Lung (tissue), 11 donors: ENCODE measurements at regions not wholly inside any gene's neighbourhood (a gene's known extent, or its start where the extent isn't known, plus 50 kb on each side); places are given as distances from the start of the nearest gene placed in this dataset.

Experiments
- ATAC-seq: fragments of 200-7000 bp; cut with Tn5 transposase; one replicate; pipeline ENCODE4 v1.9.1; 2020; ENCODE audit warnings: moderate number of reproducible peaks; ENCODE audit not compliant: insufficient read depth, low FRiP score
- DNase-seq, 3 donors: peaks; one replicate each; pipeline ENCODE4 v3.0.0-alpha.2; 2013 to 2017
- H3K27ac ChIP-seq, 2 donors: one replicate each; pipeline ENCODE4 v1.5.1; 2013; ENCODE audit warnings: mild to moderate bottlenecking in 2 of 2, moderate library complexity in 2 of 2, control low read depth in 1 of 2, inconsistent platforms in 1 of 2, low read depth in 1 of 2, low read length in 1 of 2
- H3K27me3 ChIP-seq, 3 donors: one replicate each; pipeline ENCODE4 v1.5.1; 2013; ENCODE audit warnings: low read length in 2 of 3; ENCODE audit not compliant: control insufficient read depth in 3 of 3, insufficient read depth in 3 of 3
- H3K36me3 ChIP-seq, 4 donors: one replicate each; pipeline ENCODE4 v1.5.1; 2013; ENCODE audit warnings: low read length in 4 of 4, mild to moderate bottlenecking in 1 of 4, moderate library complexity in 1 of 4; ENCODE audit not compliant: control insufficient read depth in 4 of 4, insufficient read depth in 4 of 4
- H3K4me1 ChIP-seq, 5 donors: one replicate each; pipeline ENCODE4 v1.5.1; 2013; ENCODE audit warnings: low read length in 5 of 5, mild to moderate bottlenecking in 2 of 5, moderate library complexity in 1 of 5; ENCODE audit not compliant: control insufficient read depth in 5 of 5, insufficient read depth in 5 of 5
- H3K4me3 ChIP-seq: one replicate; pipeline ENCODE4 v1.5.1; 2013; ENCODE audit warnings: mild to moderate bottlenecking, control low read depth, moderate library complexity
- H3K9ac ChIP-seq, 2 donors: one replicate each; pipeline ENCODE4 v1.5.1; 2013; ENCODE audit warnings: low read length in 2 of 2, control low read depth in 1 of 2; ENCODE audit not compliant: insufficient read depth in 1 of 2
- H3K9me3 ChIP-seq, 4 donors: one replicate each; pipeline ENCODE4 v1.5.1; 2013; ENCODE audit warnings: low read length in 3 of 4, mild to moderate bottlenecking in 1 of 4, moderate library complexity in 1 of 4; ENCODE audit not compliant: control insufficient read depth in 4 of 4, insufficient read depth in 3 of 4
- CTCF ChIP-seq: IDR thresholded peaks from 2 replicates; pipeline ENCODE4 v1.5.1; 2012; ENCODE audit warnings: mild to moderate bottlenecking; ENCODE audit errors: control extremely low read depth, extremely low read depth
- WGBS, 2 donors: extraction: QIAGEN DNeasy Blood & Tissue Kit; methylation state at CpG; one replicate each; pipeline ENCODE4 v1.1.7; 2013; 5-methylcytosine and 5-hydroxymethylcytosine counted together
- donor health status: control.
- donor health status: control.
- donor health status: Bipolar disorder and iron deficiency.
- donor health status: healthy.
- donor health status: DM: yes; HTN: yes; CAD: no.

GRCh38 chr2:41024816-41025215 lies 572.9 kb upstream of the SLC8A1 start:
- Histone ChIP-seq H3K9ac (no peak overlapping the region), H3K27ac (no peak overlapping the region), H3K4me1 (no peaks in the 10 kb centered on the region), H3K9me3 (no peaks in the 10 kb centered on the region), H3K27me3 (no peaks in the 10 kb centered on the region), H3K36me3 (no peaks in the 10 kb centered on the region), H3K4me3 (no peak overlapping the region)
- ATAC-seq (no peak), DNase-seq (no peak)
- WGBS, 2 donors = 71 to 85% methylated on average over 3 of the region's 3 CpGs
- no peak for TF ChIP-seq CTCF

GRCh38 chr2:41026613-41027012 lies 574.7 kb upstream of the SLC8A1 start:
- no peak overlapping the region for H3K9ac ChIP-seq
- no peak for DNase-seq
- no peak for TF ChIP-seq CTCF
- no peaks in the 10 kb centered on the region for H3K4me1 ChIP-seq
- ATAC-seq = no peak
- H3K9me3 ChIP-seq = no peaks in the 10 kb centered on the region
- no peak overlapping the region for H3K27ac ChIP-seq
- H3K27me3 ChIP-seq = no peaks in the 10 kb centered on the region
- WGBS, 2 donors = 91 to 92% methylated on average over 1 of the region's 1 CpG
- no peak overlapping the region for H3K4me3 ChIP-seq
- no peaks in the 10 kb centered on the region for H3K36me3 ChIP-seq

GRCh38 chr2:41027095-41027494 lies 575.2 kb upstream of the SLC8A1 start:
- Histone ChIP-seq H3K9ac (no peak overlapping the region), H3K36me3 (no peaks in the 10 kb centered on the region), H3K4me1 (no peaks in the 10 kb centered on the region), H3K27me3 (no peaks in the 10 kb centered on the region), H3K4me3 (no peak overlapping the region), H3K27ac (no peak overlapping the region), H3K9me3 (no peaks in the 10 kb centered on the region)
- 72 to 79% methylated on average over 3 of the region's 3 CpGs for WGBS, 2 donors
- no peak for TF ChIP-seq CTCF
- no peak for ATAC-seq
- no peak for DNase-seq

- H3K9ac ChIP-seq = no peak overlapping the region
- H3K36me3 ChIP-seq = no peaks in the 10 kb centered on the region
- no peaks in the 10 kb centered on the region for H3K4me1 ChIP-seq
- H3K4me3 ChIP-seq = no peak overlapping the region
- no peak for TF ChIP-seq CTCF
- no peaks in the 10 kb centered on the region for H3K9me3 ChIP-seq
- no peak overlapping the region for H3K27ac ChIP-seq
- DNase-seq (no peak), ATAC-seq (no peak)
- no peaks in the 10 kb centered on the region for H3K27me3 ChIP-seq
Observed at GRCh38 chr2:41031282-41031681, 579.4 kb upstream of the SLC8A1 start.
